ENCODE measurements at regions not wholly inside any gene's neighbourhood (a gene's known extent, or its start where the extent isn't known, plus 50 kb on each side); places are given as distances from the start of the nearest gene placed in this dataset.
"Not testable (repeated sequence)": the region's sequence is repeated elsewhere in the genome, so short reads cannot be mapped to it uniquely, and the experiment has no call there.

DNA sequence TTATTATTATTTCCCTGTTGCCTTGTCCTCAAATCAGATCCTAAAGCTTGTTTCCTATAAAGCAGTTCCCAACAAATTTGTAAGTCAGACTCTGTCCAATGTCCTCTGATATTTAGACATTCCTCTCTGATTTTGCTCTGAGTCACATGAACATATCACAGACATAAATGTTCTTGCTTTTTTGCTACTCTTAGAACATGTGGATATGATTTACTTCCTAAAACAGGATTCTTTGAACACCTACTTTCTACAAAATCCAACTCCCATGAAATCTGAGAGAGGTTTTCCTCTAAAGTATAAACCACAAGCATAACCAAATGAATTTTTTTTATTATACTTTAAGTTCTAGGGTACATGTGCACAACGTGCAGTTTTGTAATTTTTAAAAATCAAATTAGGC, 181.3 kb upstream of the SLC38A2 start:
- in situ Hi-C loops (cut with HindIII; ENCODE audit: low sequenced_read_pairs): no loop called here

DNA sequence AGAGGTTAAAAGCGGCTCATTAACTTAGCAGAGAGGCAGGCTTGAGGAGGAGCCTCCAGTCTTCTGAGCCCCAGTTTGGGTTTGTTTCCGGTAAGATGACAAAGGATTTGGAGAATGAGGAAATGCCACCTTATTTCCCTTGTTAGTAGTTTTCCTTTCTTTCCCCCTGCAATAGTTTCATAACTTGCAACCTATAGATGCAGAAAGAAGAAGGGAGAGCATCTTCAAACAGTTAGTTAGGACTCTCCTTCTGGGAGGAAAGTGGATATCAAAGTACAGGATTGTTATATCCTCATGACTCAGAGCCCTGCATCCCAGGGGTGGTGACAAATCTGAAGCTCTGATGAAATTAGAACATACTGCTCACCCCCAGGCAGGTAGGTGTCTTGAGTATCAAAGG, 180.7 kb upstream of the SLC38A2 start:
- in situ Hi-C loops (cut with HindIII; ENCODE audit: low sequenced_read_pairs): no loop called here

DNA sequence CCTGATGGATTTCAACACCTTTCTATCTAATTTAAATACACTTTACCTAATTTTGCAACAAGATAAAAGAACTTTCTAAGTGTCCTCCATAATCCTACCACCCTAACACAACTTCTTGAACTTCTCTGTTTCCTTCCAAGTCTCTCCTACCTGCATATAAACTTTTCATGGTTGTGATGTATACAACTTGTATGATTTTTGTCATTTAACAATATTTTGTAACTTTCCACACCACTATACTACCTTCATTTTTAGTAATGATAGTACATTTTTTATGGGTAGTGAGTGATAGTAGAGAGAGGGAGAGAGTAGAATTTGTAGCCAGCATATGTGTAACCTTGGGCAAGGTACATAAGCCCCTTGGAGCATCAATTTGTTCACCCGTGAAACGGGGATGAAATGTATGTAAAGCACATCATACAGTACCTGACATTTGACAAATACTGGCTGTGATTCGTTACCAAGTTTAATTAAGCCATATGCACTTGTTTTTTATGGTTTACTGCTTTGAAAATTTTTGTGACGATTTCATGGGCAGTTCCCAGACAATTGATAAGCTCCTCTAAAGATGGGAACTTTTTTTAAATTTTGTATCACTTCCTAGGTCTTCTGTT, 177.8 kb upstream of the SLC38A2 start:
- in situ Hi-C loops (cut with HindIII; ENCODE audit: low sequenced_read_pairs): no loop called here

DNA sequence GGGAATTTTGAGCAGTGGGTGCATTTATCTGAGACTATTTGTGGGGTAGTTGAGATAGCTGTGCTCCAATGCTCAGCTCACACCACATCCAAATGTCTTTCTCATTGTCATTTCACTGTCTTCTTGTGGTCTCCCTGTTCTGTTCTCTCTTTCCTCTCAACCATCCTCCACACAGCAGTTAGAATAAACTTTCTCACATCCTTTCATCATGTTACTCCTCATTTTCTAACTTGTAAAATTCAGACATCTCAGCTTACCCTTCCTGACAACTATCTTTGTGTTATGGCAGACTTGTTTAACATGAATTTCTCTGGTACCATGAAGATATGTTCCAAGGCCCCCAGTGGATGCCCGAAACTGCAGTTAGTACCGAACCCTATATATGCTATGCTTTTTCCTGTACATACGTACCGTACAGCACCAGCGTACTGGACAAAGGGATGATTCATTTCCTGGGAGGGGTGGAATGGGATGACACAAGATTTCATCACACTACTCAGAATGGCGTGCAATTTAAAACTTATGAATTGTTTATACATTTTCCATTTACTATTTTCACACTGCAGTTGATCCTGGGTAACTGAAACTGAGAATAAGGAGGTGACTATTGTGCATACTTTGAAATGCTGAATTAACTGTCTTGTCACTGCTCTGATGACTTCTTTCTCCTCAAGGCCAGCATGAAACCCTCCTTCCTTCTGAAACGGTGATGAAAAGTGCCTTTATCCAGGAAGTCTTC, 177.1 kb upstream of the SLC38A2 start:
- in situ Hi-C loops (cut with HindIII; ENCODE audit: low sequenced_read_pairs): no loop called here

DNA sequence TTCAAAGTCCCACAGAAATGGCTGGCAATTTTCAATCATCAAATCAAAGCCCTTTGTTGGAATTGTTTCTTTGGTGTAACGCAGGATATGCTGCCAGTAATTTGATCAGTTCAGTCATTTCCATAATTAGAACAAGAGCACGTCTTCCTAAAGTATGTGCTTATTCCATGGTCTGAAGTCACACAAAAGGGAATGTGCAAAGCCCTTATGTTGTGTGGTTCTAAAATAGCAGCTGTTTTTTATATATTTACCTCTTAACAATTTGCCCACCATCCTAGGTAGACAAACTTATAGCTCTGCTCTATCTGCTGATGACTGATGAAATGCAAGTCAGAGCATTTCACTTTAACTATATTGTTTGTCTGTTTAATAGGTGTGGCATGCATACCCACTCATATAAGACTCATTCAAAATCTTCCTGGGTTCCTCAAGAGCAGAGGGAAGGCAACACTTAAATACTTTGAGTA, 176.1 kb upstream of the SLC38A2 start:
- in situ Hi-C loops (cut with HindIII; ENCODE audit: low sequenced_read_pairs): no loop called here

DNA sequence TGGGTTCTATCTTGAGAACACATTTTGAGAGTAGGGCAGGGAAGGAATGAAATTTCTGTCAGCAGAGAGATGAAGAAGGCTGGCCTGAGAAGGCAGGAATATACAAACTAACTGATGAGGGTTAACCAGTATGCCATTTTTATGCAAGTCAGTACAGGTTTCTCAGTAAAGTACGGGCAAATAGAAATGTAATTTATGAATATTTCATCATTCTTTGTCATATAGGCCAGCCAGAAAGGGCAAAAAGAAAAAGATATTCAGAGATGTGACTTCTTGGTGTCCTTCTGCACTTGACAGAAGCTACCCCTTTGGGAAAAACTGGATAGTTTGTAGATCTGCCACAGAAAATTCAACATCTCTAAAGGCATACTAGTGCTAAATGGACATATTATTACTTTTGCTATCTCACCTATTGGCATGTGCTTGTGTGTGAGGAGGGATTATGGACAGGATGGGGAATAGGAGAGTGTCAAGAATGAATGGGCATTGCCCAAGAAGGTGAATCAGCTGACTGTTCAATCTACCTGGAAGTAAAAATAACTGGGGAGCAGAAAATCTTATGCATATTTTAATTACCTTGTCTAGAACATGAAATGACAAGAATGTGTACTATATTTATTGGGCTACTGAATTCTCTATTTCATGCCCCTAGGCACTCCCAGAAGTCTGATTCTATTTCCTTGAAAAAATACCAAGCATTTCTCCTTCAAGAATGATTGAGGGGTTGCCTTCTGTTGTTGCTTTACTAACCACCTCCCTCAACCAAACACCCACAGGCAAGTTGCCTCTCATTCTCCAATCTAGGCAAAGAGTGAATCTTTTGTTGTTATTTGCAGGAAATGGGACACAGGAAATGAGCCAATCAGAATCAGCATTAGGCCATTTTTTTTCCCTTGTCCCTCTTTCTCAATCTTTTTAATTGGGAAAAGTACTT, 175.1 kb upstream of the SLC38A2 start:
- in situ Hi-C loops (cut with HindIII; ENCODE audit: low sequenced_read_pairs): no loop called here

DNA sequence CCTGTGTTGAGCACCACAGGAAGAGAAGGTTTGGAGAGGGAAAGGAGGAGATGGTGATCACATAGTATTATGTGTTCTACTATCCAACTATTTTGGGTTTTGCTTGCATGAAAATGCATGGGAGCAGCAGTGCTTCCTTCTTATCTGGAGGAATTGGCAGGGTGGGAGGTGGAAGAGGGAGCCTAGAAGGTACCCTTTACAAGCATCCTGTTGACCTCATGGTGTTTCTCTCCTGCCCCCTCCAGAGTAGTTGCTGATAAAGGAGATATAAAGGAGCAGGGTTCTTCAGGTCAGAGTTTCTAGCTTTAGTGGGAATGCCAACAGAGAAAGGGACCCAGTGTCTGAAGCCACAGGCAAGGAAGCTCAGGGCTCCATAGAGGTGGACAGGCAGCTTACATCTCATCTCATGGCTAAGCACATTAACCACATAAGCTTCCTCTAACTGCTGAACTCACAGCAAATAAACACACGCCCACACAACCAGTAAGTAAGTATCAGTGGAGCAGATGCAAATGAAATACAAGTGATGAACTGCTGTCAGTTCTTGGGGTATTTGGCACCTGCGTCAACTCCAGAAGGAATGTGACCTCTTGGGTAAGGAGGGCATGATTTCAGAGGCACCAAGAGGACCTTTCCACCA, 174.2 kb upstream of the SLC38A2 start:
- in situ Hi-C loops (cut with HindIII; ENCODE audit: low sequenced_read_pairs): no loop called here

DNA sequence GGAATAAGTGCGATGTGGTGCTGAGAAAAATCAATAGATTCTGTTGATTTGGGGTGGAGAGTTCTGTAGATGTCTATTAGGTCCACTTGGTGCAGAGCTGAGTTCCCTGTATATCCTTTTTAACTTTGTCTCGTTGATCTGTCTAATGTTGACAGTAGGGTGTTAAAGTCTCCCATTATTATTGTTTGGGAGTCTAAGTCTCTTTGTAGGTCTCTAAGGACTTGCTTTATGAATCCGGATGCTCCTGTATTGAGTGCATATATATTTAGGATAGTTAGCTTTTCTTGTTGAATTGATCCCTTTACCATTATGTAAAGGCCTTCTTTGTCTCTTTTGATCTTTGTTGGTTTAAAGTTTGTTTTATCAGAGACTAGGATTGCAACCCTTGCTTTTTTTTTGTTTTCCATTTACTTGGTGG, 170.8 kb upstream of the SLC38A2 start:
- in situ Hi-C loops (cut with HindIII; ENCODE audit: low sequenced_read_pairs): not testable (repeated sequence)

DNA sequence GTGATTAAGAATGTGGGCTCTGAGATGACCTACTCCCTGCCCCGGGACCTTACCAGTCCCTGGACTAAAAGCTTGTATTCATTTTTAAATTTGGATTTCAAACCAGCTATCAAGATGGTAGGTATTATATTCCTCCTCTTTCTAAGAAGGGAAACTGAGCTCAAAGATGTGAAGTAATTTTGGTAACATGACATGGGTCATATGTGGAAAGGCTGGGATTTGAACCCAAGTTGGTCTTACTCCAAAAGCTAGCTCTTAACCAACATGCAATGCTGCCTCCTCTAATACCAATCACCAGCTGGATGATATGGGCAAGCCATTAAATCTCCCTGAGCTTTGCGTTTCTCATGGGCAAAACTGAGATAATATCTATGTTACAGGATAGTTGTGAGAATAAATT, 166.4 kb upstream of the SLC38A2 start:
- in situ Hi-C loops (cut with HindIII; ENCODE audit: low sequenced_read_pairs): no loop called here

DNA sequence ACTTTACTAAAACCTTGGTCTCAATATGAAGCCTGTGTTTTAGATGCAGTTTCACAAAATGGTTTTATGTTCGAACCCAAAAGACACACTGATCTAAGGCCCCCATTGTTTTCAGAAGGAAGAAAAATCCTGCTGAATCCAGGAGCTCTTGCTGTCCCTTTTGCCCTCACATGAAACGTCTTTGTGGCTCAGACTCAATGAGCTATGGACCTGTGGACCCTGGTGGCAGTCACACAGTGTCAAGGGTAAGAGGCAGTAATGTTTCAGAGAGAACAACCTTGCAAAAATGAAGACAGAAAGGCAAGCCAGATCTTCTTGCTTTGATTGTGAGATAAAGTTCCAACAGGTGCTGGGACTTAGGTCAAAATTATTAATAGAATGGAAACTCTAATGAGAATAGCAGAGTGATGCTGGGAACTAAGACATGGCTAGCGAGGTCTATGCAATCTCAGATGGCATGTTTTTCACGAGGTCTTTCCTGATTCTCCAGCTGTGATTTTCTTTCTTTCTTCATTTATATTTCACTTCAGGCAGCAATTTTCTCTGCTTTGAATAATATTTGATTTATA, 164.9 kb upstream of the SLC38A2 start:
- in situ Hi-C loops (cut with HindIII; ENCODE audit: low sequenced_read_pairs): no loop called here

DNA sequence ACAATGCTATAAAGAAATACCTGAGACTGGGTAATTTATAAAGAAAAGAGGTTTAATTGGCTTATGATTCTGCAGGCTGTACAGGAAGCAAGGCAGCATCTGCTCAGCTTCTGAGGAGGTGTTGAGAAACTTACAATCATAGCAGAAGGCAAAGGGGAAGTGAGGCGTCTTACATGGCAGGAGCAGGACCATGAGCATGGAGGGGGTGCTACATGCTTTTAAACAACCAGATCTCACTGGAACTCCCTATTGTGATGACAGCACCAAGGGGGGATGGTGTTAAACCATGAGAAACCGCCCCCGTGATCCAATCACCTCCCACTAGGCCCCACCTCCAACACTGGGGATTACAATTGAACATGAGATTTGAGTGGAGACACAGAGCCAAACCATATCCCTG, 163.7 kb upstream of the SLC38A2 start:
- in situ Hi-C loops (cut with HindIII; ENCODE audit: low sequenced_read_pairs): not testable (repeated sequence)

DNA sequence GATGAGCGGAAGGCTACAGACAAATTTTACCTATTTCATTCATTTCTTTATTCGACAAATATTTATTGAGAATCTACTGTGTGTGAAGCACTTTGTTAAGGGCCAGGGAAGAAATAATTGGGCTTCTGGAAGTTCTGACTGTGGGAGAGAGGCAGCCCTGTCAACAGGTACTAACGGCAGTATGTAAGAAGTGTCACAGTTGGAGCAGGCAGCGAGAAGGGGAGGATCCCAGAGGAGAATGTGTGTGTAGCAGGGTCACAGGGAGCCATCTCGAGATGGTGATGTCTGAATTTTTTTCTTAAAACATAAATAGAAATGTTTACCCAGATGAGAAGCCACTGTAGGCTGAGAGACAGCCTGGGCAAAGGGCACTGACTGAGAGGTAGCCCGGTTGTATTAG, 163.3 kb upstream of the SLC38A2 start:
- in situ Hi-C loops (cut with HindIII; ENCODE audit: low sequenced_read_pairs): no loop called here

DNA sequence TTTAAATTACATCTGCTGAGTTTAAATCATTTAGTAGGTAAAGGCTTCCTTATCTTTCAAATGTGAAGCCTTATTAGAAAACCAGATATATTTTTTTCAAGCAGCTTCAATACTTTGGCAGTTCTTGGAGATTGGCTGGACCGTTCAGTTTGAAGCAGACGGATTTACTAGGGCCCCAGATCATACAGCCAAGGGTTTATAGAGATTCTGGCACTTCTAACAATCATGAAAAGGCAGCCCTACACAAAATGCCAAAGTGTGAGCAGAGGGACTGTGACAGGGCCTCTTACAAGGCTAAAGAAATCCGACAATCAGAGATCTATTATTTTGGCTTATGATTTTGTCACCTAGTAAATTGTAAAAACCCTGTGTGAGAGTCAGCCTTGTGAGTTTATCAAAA, 162.8 kb upstream of the SLC38A2 start:
- in situ Hi-C loops (cut with HindIII; ENCODE audit: low sequenced_read_pairs): no loop called here

DNA sequence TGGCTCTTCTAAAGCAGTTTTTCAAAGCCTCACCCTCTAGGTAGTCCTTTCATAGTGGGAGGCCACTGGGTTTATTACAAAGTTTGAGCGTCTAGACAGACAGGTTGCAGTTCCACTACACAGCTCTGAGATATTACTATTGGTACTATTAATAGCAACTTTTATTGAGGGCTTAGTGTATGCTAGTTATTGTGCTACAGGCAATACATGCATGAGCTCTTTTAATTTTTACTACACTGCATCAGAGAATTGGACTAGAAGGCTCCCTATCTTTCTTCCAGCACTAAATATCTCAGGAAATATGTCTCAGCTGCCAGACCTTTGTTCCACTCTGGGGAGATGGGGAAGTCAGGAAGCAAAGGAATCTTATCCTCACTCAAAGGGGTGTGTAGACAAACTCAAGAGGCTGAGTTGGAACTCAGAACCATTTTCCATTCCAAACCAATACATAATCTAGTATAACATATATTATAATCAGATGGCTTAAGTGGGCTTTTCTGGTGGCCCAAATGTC, 161.8 kb upstream of the SLC38A2 start:
- in situ Hi-C loops (cut with HindIII; ENCODE audit: low sequenced_read_pairs): no loop called here

DNA sequence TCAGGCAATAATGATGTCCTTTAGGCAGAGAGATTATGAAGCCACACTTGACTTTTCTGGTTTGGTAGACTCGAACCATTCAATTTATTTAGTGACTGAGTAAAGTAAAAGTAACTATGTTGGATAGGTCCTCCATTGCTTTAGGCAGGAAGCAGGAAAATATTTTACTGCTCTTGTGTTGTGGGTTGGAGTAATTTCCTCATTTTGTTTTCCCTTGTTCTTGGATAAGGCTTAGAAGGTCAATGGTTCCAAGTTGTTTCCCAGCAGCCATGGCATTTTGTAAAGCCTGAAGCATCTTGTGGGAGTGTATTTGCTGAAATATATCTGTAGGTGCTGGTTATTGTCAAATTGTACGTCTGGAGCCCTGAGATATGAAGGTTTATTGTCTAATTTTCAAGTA, 161.2 kb upstream of the SLC38A2 start:
- in situ Hi-C loops (cut with HindIII; ENCODE audit: low sequenced_read_pairs): no loop called here

DNA sequence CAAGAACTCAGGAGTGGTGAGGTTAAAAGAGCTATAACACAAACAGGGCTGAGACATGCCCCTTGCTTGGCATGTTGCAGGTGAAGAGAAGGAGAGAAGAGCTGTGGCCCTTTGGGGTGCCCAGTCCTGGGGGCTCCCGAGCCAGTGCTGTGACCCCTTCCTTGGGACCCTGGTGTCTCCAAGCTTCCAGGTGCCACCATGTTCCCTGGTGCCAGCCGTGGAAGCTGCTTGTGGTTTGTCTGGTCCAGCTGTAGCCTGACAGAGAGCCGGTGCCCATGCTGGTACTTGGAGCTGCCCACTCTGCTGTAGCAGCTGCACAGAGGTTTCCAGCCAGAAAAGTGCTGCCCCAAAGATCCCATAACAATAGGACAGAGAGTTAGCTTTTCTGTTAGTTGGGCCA, 159.2 kb upstream of the SLC38A2 start:
- in situ Hi-C loops (cut with HindIII; ENCODE audit: low sequenced_read_pairs): no loop called here

DNA sequence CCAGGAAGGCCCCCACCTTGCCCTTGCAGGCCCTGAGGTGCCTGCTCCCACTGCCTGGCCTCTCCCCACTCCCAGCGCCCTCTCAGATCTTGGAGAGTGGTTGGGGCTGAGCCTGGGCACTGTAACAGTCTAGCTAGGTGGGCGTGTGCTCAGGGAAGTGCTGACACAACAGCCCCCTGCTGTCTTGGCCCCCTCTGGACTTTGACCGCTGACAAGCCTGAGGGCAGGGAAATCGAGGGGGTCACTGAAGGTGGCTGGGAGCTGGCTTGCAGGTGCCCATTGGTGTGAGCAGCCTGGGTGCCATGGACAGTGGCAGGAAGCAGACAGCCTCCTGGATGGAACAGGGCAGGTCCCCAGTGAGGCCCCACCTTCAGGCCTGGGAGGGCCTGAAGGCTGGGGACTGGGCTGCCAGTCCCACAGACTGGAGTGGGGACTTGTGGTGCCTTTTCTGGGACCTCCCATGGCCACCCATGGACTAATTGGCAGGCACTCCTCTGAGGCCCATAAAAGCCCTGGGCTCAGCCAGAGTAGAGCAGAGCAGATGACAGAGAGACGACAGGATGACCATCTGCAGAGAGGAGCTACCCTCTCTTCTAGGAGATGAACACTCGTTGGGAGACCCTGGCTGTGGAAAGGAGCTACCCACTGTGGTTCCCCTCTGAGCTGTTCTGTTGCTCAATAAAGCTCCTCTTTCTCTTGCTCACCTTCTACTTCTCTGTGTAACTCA, 158.6 kb upstream of the SLC38A2 start:
- in situ Hi-C loops (cut with HindIII; ENCODE audit: low sequenced_read_pairs): no loop called here

DNA sequence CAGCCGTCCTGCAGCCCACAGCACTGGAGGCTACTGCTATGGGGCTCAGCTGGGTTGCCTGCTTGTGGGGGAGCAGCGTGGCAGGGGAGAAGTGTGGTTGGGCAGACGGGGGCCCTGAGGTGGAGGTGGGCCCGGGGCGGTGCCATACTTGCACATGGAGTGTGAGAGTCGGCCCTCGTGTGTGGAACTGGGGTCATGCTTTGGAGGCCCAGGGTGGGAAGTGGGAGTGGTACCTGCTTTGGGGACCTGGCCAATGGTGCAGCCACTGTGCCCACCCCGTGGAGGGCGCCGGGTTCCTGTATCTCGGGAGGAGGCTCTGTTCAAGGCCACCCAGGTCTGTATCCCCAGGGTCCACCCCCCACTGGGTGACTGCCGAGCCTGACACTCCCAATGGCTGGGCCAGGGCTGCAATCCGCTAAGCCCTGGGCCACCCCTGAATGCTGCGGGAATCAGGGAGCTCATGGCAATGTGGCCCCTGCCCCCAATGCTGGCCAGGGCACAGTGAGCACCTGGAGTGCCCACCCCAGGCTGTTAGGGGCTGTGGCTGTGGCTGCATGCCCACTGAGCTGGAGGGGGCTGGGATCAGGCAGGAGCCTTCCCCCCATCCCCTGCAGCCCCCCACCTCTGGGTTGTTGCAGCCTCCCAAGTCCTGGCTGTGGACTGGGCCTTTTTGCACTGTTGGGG, 157.9 kb upstream of the SLC38A2 start:
- in situ Hi-C loops (cut with HindIII; ENCODE audit: low sequenced_read_pairs): no loop called here

DNA sequence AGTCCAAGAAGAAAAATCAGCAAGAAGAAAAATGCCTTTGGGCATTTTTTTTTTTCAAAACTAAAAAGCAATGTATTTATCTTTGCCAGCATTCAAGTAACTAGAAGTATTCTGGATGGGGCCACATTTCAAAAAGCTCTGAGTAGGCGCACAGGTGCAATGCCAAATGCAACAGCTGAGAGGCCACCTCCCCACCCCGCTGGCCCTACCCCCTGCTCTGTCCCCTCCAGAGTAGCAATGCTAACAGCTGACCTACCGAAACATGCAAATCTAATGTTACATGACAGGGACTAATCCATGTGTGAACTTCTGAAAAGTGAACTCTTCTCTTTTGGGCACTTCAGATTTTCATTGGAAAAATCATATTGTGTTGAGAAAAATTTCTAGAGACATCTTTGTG, 153.7 kb upstream of the SLC38A2 start:
- in situ Hi-C loops (cut with HindIII; ENCODE audit: low sequenced_read_pairs): no loop called here
